GM19025 (cell line): ENCODE measurements at regions not wholly inside any gene's neighbourhood (a gene's known extent, or its start where the extent isn't known, plus 50 kb on each side); places are given as distances from the start of the nearest gene placed in this dataset.
"Not testable (repeated sequence)": the region's sequence is repeated elsewhere in the genome, so short reads cannot be mapped to it uniquely, and the experiment has no call there.

ENCODE experiments used
- ATAC-seq: cut with Tn5 transposase; IDR thresholded peaks from one replicate; pipeline ENCODE4 v1.9.1; 2021; ENCODE audit warnings: mild to moderate bottlenecking, low read depth, moderate library complexity; ENCODE audit not compliant: unreplicated experiment

GRCh38 chr9:106468431-106468830, 394.5 kb upstream of the ZNF462 start:
- ATAC-seq, result peak; percentile 61

GRCh38 chr9:106478312-106478711, 384.7 kb upstream of the ZNF462 start:
- ATAC-seq, result no peak

- ATAC-seq, result no peak
These were observed 384.2 kb upstream of the ZNF462 start for GRCh38 chr9:106478727-106479126.

GRCh38 chr9:106479679-106480078, 383.3 kb upstream of the ZNF462 start:
- ATAC-seq, result no peak

GRCh38 chr9:106481013-106481609, 381.9 kb upstream of the ZNF462 start:
- no peak for ATAC-seq

GRCh38 chr9:106482733-106483132, 380.2 kb upstream of the ZNF462 start:
- ATAC-seq, result no peak

GRCh38 chr9:106486685-106487084, 376.3 kb upstream of the ZNF462 start:
- no peak for ATAC-seq

DNA sequence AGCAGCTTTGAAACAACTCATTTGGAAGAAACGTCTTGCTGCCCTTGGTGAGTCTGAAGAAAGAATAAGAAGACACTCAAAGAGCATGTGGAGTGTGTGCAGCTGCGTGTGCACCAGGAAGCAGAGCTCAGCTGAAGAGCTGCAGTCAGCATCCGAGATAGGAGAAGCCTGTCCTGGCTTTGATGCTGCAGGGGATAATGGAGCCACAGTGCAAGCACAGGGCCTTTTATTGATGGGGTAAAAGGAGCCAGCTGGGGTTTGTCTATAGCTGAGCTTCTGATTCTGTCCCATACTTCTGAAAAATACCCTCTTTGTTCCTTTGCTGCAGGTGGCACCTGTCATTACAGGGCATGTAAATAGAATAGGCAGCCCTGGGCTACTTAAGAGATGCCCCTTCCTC, 375.7 kb upstream of the ZNF462 start:
- no peak for ATAC-seq

DNA sequence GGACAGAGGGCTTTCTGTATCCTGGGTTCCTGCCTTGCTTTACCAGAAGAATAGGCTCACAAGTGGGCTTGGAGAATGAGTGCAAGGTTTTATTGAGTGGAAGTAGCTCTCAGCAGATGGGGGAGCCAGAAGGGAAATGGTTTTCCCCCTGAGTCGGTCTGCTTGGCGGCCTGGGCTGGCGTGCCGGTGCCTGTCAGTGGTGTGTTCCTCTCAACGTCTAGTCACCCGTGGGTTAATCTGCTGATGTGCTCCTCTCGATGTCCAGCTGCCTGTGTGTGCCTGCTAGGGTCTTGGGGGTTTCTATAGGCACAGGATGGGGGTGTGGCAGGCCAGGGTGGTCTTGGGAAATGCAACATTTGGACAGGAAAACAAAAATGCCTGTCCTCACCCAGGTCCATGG, 370.8 kb upstream of the ZNF462 start:
- not testable (repeated sequence) for ATAC-seq

DNA sequence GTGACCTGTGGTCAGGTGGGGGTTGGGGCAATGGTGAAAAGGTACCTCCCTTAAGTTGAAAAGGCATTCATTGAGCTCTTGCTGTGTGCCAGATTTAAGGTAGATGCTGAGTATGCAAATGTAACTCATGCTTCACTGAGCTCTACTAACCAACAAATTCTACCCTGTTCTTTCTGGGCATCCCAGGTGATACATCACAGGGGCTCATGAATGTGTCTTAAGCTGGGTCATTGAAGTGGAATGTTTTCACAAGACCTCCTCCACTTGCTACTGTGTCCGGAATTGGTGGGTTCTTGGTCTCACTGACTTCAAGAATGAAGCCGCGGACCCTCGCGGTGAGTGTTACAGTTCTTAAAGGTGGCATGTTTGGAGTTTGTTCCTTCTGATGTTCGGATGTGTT, 362.8 kb upstream of the ZNF462 start:
- no peak for ATAC-seq

DNA sequence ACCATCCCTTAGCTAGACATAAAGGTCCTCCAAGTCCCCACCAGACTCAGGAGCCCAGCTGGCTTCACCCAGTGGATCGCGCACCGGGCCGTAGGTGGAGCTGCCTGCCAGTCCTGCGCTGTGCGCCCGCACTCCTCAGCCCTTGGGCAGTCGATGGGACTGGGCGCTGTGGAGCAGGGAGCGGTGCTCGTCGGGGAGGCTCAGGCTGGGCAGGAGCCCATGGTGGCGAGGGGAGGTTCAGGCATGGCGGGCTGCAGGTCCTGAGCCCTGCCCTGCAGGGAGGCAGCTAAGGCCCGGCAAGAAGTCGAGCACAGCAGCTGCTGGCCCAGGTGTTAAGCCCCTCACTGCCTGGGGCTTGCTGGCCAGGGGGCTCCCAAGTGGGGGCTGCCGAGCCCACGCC, 361.8 kb upstream of the ZNF462 start:
- ATAC-seq, result not testable (repeated sequence)

DNA sequence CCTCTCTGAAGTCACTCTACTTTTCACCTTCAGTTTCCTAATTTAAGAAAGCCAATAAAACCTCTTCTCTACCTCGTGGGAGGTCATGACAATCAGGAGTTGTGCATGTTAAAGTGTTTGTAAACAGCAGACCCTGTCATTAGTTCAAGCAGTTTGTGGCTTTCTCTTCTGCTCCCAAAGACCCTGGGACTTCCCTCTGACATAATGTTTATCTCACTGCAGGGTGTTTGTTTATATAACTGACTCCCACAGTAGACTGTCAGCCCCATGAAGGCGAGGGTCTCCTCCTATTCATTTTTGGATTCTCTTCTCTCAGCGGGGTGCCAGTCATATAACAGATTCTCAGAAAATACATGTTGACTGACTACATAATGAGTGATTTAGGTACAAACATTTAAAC, 360.0 kb upstream of the ZNF462 start:
- ATAC-seq, result no peak

DNA sequence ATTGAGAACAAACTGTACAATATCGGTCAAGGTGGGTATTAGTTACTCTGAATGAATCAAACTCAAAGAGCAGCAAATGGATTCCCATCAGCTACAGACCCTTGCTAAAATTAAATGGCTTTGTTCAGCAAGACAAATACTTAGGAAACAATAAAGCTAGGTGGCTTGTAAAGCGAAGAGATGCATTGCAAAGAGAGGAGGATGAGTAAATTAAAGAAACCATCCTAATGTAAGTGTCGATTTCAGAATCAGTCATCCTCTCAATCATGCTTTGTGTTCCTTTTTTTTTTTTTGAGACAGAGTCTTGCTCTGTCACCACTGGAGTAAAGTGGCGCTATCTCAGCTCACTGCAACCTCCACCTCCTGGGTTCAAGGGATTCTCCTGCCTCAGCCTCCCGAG, 359.2 kb upstream of the ZNF462 start:
- no peak for ATAC-seq

DNA sequence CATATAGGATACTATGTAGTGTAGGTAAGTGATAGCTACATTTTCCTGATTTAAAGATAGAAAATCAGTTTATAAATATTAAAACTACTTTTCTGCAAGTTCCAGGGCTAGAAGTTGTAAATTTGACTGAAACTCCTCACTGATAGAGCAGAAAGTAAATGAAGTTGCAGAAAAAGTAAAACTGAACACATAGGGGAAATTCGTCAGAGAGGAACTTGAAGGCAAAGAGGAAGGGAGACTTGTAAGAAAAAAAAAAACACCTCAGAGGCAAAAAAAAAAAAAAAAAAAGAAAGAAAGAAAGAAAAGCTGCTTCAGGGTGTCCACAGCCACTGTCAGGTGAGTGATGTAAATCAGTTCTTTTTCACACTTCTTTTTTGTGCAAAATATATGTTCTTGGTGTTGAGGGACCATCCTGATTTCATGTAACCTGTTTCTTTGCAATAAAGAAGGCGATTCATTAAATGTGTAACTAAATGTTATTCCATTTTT, 336.2 kb upstream of the ZNF462 start:
- ATAC-seq, result no peak

DNA sequence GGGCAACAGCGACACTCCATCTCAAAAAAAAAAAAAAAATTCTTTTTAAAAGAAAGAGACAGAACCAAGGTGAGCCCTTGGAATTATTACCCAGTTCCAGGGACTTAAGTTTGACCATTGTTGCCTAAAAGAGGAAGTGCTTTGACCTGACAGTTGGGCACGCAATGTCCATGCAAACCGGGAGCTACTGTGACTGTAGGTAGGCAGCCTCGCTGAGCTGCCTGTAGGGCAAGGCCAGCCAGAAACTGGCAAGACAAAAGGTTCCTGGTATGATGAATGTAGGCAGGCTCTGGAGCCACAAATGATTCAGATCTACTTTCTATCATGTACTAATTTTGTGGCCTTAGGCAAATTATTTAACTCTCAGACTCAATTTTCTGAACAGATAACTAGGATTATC, 334.8 kb upstream of the ZNF462 start:
- no peak for ATAC-seq

- no peak for ATAC-seq
These were observed 333.4 kb upstream of the ZNF462 start for GRCh38 chr9:106529616-106530015.

- ATAC-seq, result no peak
These were observed 331.5 kb upstream of the ZNF462 start for GRCh38 chr9:106531491-106531890.

DNA sequence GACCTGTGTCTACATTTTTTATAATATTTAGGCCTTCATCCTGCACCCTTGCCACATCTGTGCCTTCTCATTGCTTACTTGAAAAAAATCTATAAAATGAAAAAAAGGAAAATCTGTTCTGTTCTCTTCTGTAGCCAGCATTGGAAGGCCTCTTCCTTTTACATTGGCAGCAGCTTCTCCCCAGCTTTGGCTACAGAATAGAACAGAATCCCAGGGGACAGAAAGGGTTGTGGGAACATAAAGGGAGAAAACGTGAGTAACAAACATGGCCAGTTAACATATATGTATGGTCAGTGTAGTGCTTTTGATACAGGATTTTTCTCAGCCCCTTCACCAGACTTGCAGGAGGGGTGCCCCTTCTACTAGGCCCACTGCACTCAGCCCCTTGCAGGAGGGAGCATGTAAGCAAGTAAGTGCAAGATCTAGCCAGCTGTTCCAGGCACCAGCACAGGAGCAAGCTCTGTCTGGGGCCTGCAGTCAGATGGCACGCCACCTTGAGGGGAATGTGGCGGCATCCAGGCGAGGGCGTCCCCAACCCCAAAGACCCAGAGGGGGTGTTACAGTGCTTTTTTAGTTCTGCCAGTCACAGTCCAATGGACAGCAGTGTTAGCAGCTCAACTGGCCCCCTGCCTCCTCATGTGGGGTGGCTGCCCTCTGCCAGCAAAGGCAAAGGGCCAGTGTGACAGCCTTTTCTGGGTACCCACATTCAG, 330.5 kb upstream of the ZNF462 start:
- no peak for ATAC-seq

- no peak for ATAC-seq
These were observed 328.2 kb upstream of the ZNF462 start for GRCh38 chr9:106534800-106535199.

GRCh38 chr9:106535439-106535838, 327.5 kb upstream of the ZNF462 start:
- no peak for ATAC-seq

DNA sequence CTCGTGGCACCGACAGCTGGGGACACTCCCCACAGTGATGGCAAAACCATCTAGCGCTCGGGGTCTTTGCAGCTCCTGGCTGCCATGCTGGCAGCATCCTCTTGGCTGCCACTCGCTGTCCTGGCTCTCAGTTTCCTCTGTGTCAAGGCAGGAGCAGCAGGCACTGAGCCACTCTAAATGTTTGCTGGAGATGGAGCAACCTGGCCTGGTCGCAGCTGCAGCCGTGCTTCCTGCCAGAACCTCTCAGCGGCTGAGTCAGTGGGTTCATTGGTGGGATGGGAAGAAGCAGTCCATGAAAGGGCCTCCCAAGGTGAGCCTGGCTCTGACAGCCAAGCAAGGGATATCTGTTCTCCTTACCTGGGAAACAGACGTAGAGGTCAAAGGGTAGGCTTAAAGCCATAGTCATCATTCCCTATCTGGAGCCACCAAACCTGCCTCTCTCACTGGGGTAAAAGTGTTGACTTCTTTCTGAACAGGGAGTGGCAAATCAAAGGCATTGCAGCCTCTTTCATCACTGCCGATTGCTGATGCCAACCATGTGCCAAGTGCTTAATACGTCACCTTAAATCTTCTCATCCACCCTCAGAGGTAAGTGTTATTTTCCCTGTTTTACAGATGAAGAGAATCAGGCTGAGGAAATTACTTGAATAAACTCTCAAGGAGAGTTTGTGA, 304.8 kb upstream of the ZNF462 start:
- no peak for ATAC-seq

GRCh38 chr9:106560540-106560939, 302.4 kb upstream of the ZNF462 start:
- ATAC-seq, result no peak
